ENCODE measurements at regions not wholly inside any gene's neighbourhood (a gene's known extent, or its start where the extent isn't known, plus 50 kb on each side); places are given as distances from the start of the nearest gene placed in this dataset.

GRCh38 chr17:13400491-13400890, 201.2 kb downstream of the HS3ST3A1 start:
- Histone ChIP-seq H3K27me3 (no peaks in the 10 kb centered on the region), H3K36me3 (replicated peaks in 1 of 2) (no peaks in the 10 kb centered on the region), H3K9me3 (replicated peaks in 1 of 3) (no peaks in the 10 kb centered on the region), H3K4me3 (no peak overlapping the region), H3K4me1 (replicated peaks in 1 of 2) (no peaks in the 10 kb centered on the region), H3K27ac (no peak overlapping the region)
- intact Hi-C loops (cut with DNase I) = no loop called here
- no peak for TF ChIP-seq CTCF (IDR thresholded peaks at IDR 0.05)
- TF ChIP-seq POLR2A (IDR thresholded peaks at IDR 0.05) = no peak
- WGBS, 4 donors = 66 to 81% (median 73%) methylated on average over 2 of the region's 2 CpGs
- no peak for DNase-seq

GRCh38 chr17:13398853-13399252, 202.9 kb downstream of the HS3ST3A1 start:
- WGBS, 4 donors = 76 to 82% (median 79%) methylated on average over 1 of the region's 1 CpG
- TF ChIP-seq POLR2A (IDR thresholded peaks at IDR 0.05) (no peak), CTCF (IDR thresholded peaks at IDR 0.05) (no peak)

GRCh38 chr17:13398091-13398490, 203.6 kb downstream of the HS3ST3A1 start:
- no peaks in the 10 kb centered on the region for H3K9me3 ChIP-seq (replicated peaks in 1 of 3)
- H3K4me1 ChIP-seq (replicated peaks in 1 of 2) = no peaks in the 10 kb centered on the region
- intact Hi-C loops (cut with DNase I) = no loop called here
- H3K36me3 ChIP-seq (replicated peaks in 1 of 2) = no peaks in the 10 kb centered on the region
- WGBS, 4 donors = 95 to 100% (median 96%) methylated on average over 1 of the region's 1 CpG
- no peak for DNase-seq
- H3K27ac ChIP-seq = no peak overlapping the region
- no peaks in the 10 kb centered on the region for H3K27me3 ChIP-seq
- TF ChIP-seq POLR2A (IDR thresholded peaks at IDR 0.05) = no peak
- TF ChIP-seq CTCF (IDR thresholded peaks at IDR 0.05) = no peak
- H3K4me3 ChIP-seq = no peak overlapping the region

More at GRCh38 chr17:13398853-13399252, 202.9 kb downstream of the HS3ST3A1 start:
- Histone ChIP-seq H3K27ac (no peak overlapping the region), H3K9me3 (replicated peaks in 1 of 3) (no peaks in the 10 kb centered on the region), H3K36me3 (replicated peaks in 1 of 2) (no peaks in the 10 kb centered on the region), H3K4me1 (replicated peaks in 1 of 2) (no peaks in the 10 kb centered on the region), H3K27me3 (no peaks in the 10 kb centered on the region), H3K4me3 (no peak overlapping the region)
- no peak for DNase-seq
- intact Hi-C loops (cut with DNase I) = no loop called here

- H3K27ac ChIP-seq = no peak overlapping the region
- no peaks in the 10 kb centered on the region for H3K27me3 ChIP-seq
- WGBS, 4 donors = 71 to 89% (median 82%) methylated on average over 1 of the region's 1 CpG
- H3K4me1 ChIP-seq (replicated peaks in 1 of 2) = no peaks in the 10 kb centered on the region
- no peak overlapping the region for H3K4me3 ChIP-seq
- no peaks in the 10 kb centered on the region for H3K36me3 ChIP-seq (replicated peaks in 1 of 2)
- no peaks in the 10 kb centered on the region for H3K9me3 ChIP-seq (replicated peaks in 1 of 3)
- DNase-seq = no peak
- intact Hi-C loops (cut with DNase I) = no loop called here
- TF ChIP-seq POLR2A (IDR thresholded peaks at IDR 0.05) = no peak
- TF ChIP-seq CTCF (IDR thresholded peaks at IDR 0.05) = no peak
Observed at GRCh38 chr17:13395862-13396261, 205.9 kb downstream of the HS3ST3A1 start.
